ENCODE measurements at regions not wholly inside any gene's neighbourhood (a gene's known extent, or its start where the extent isn't known, plus 50 kb on each side); places are given as distances from the start of the nearest gene placed in this dataset.
A peak's percentile ranks its signal among the peaks of the same experiment; 100 is the strongest.

GRCh38 chr6:18335948-18336347, 51.2 kb upstream of the RNF144B start:
- H3K27me3 ChIP-seq, result no peaks in the 10 kb centered on the region
- H3K27ac ChIP-seq, result no peak overlapping the region
- DNase-seq (no peak), ATAC-seq (no peak)
- TF ChIP-seq CTCF (IDR thresholded peaks at IDR 0.05) (no peak), POLR2A (IDR thresholded peaks at IDR 0.05) (no peak)
- H3K4me1 ChIP-seq, result no peaks in the 10 kb centered on the region
- H3K36me3 ChIP-seq, result no peaks in the 10 kb centered on the region
- intact Hi-C loops (cut with DNase I), result no loop called here
- no peak overlapping the region for H3K4me3 ChIP-seq
- no peaks in the 10 kb centered on the region for H3K9me3 ChIP-seq
- 78% methylated on average over 1 of the region's 1 CpG for WGBS (ENCODE audit: insufficient coverage, low coverage, low lambda C conversion rate, missing lambda C conversion rate)

- ATAC-seq, result no peak
- Histone ChIP-seq H3K27me3 (no peaks in the 10 kb centered on the region), H3K27ac (no peak overlapping the region), H3K4me1 (no peaks in the 10 kb centered on the region), H3K4me3 (no peak overlapping the region), H3K36me3 (no peaks in the 10 kb centered on the region), H3K9me3 (no peaks in the 10 kb centered on the region)
- intact Hi-C loops (cut with DNase I), result no loop called here
- DNase-seq, result no peak
- WGBS (ENCODE audit: insufficient coverage, low coverage, low lambda C conversion rate, missing lambda C conversion rate), result 89% methylated on average over 2 of the region's 2 CpGs
- TF ChIP-seq POLR2A (IDR thresholded peaks at IDR 0.05) (no peak), CTCF (IDR thresholded peaks at IDR 0.05) (no peak)
Measured at GRCh38 chr6:18334251-18334650, 52.9 kb upstream of the RNF144B start.

GRCh38 chr6:18330548-18331081, 56.5 kb upstream of the RNF144B start:
- intact Hi-C loops (cut with DNase I), result no loop called here
- no peak overlapping the region for H3K4me3 ChIP-seq
- peak overlapping the region in 2 of 3 donors; percentile 43 to 53 for H3K27ac ChIP-seq
- peak; percentile 48 to 55 (median 49) for ATAC-seq
- H3K27me3 ChIP-seq, result no peaks in the 10 kb centered on the region
- H3K36me3 ChIP-seq, result no peaks in the 10 kb centered on the region
- TF ChIP-seq CTCF (IDR thresholded peaks at IDR 0.05), result no peak
- peak; percentile 26 for TF ChIP-seq POLR2A (IDR thresholded peaks at IDR 0.05)
- no peak for DNase-seq
- H3K9me3 ChIP-seq, result no peaks in the 10 kb centered on the region
- no peaks in the 10 kb centered on the region for H3K4me1 ChIP-seq
- 64% methylated on average over 6 of the region's 6 CpGs for WGBS (ENCODE audit: insufficient coverage, low coverage, low lambda C conversion rate, missing lambda C conversion rate)

- no peaks in the 10 kb centered on the region for H3K36me3 ChIP-seq
- no peaks in the 10 kb centered on the region for H3K27me3 ChIP-seq
- ATAC-seq, result peak in 2 of 4 donors; percentile 16 to 25
- no peak for DNase-seq
- no peaks in the 10 kb centered on the region for H3K9me3 ChIP-seq
- no peaks in the 10 kb centered on the region for H3K4me1 ChIP-seq
- intact Hi-C loops (cut with DNase I), result loop anchor here (5.0 kb wide), 1 partner anchor 173 kb away; no protein-coding TSS in a partner anchor
- H3K27ac ChIP-seq, result peak overlapping the region in 2 of 3 donors; percentile 43 to 53
- H3K4me3 ChIP-seq, result no peak overlapping the region
- no peak for TF ChIP-seq POLR2A (IDR thresholded peaks at IDR 0.05)
- TF ChIP-seq CTCF (IDR thresholded peaks at IDR 0.05), result no peak
- WGBS (ENCODE audit: insufficient coverage, low coverage, low lambda C conversion rate, missing lambda C conversion rate), result 44% methylated on average over 3 of the region's 3 CpGs
Measured at GRCh38 chr6:18329776-18330175, 57.4 kb upstream of the RNF144B start.

All from right lobe of liver (tissue), 6 donors.